ENCODE measurements at regions not wholly inside any gene's neighbourhood (a gene's known extent, or its start where the extent isn't known, plus 50 kb on each side); places are given as distances from the start of the nearest gene placed in this dataset.

GRCh38 chr4:153034681-153035080 is 98.6 kb downstream of the FHDC1 start:
- DNase-seq: no peak

GRCh38 chr4:153036931-153037482 is 100.9 kb downstream of the FHDC1 start:
- no peak for DNase-seq

GRCh38 chr4:153038623-153039311 is 102.6 kb downstream of the FHDC1 start:
- no peak for DNase-seq

- DNase-seq: no peak
Measured at GRCh38 chr4:153039542-153040185, 103.5 kb downstream of the FHDC1 start.

GRCh38 chr4:153040677-153041076 is 104.6 kb downstream of the FHDC1 start:
- no peak for DNase-seq

GRCh38 chr4:153044036-153044435 is 107.9 kb downstream of the FHDC1 start:
- DNase-seq: no peak

GRCh38 chr4:153045111-153045982 is 109.2 kb downstream of the FHDC1 start:
- no peak for DNase-seq

- DNase-seq: no peak
Measured at GRCh38 chr4:153058671-153059060, 122.5 kb downstream of the FHDC1 start.

GRCh38 chr4:153060196-153060595 is 124.1 kb downstream of the FHDC1 start:
- DNase-seq: no peak

- DNase-seq: no peak
Measured at GRCh38 chr4:153061971-153062370, 125.8 kb downstream of the FHDC1 start.

GRCh38 chr4:153062652-153063168 is 126.6 kb downstream of the FHDC1 start:
- no peak for DNase-seq

- DNase-seq: no peak
Measured at GRCh38 chr4:153063490-153063889, 127.4 kb downstream of the FHDC1 start.

GRCh38 chr4:153064571-153064970 is 128.4 kb downstream of the FHDC1 start:
- no peak for DNase-seq

- no peak for DNase-seq
Measured at GRCh38 chr4:153065276-153065675, 129.2 kb downstream of the FHDC1 start.

- DNase-seq: no peak
Measured at GRCh38 chr4:153067376-153067775, 131.3 kb downstream of the FHDC1 start.

GRCh38 chr4:153068751-153069150 is 132.6 kb downstream of the FHDC1 start:
- DNase-seq: no peak

GRCh38 chr4:153071958-153072598 is 132.2 kb upstream of the TRIM2 start:
- DNase-seq: no peak

GRCh38 chr4:153072661-153073060 is 131.6 kb upstream of the TRIM2 start:
- no peak for DNase-seq

GRCh38 chr4:153074486-153074885 is 129.8 kb upstream of the TRIM2 start:
- DNase-seq: no peak

GRCh38 chr4:153074936-153075630 is 129.2 kb upstream of the TRIM2 start:
- no peak for DNase-seq

- no peak for DNase-seq
Measured at GRCh38 chr4:153075836-153076518, 128.3 kb upstream of the TRIM2 start.
